KMS-11 (cell line): ENCODE measurements at regions not wholly inside any gene's neighbourhood (a gene's known extent, or its start where the extent isn't known, plus 50 kb on each side); places are given as distances from the start of the nearest gene placed in this dataset.

ENCODE experiments used
- H2AFZ ChIP-seq: fragments of 200-600 bp; sonication (generic); 2 replicates; pipeline ENCODE4 v1.6.1; 2016; ENCODE audit warnings: antibody characterized with exemption, mixed run types, low read depth
- H3K27ac ChIP-seq: fragments of 200-600 bp; sonication (generic); 2 replicates; pipeline ENCODE4 v1.6.1; 2016; ENCODE audit warnings: mild to moderate bottlenecking, mixed run types
- H3K27me3 ChIP-seq: fragments of 200-600 bp; sonication (generic); 2 replicates; pipeline ENCODE4 v1.6.1; 2017; ENCODE audit warnings: mild to moderate bottlenecking, low read depth, mixed run types, moderate library complexity; ENCODE audit not compliant: insufficient read depth
- H3K36me3 ChIP-seq: fragments of 200-600 bp; sonication (generic); 2 replicates; pipeline ENCODE4 v1.6.1; 2017; ENCODE audit warnings: mild to moderate bottlenecking, mixed run types; ENCODE audit not compliant: insufficient read depth
- H3K4me1 ChIP-seq: fragments of 200-600 bp; sonication (generic); 2 replicates; pipeline ENCODE4 v1.6.1; 2016; ENCODE audit warnings: mild to moderate bottlenecking, low read depth, mixed run types; ENCODE audit not compliant: poor library complexity, severe bottlenecking
- H3K4me2 ChIP-seq: fragments of 200-600 bp; sonication (generic); 2 replicates; pipeline ENCODE4 v1.7.0; 2016; ENCODE audit warnings: mild to moderate bottlenecking, mixed run types
- H3K4me3 ChIP-seq: fragments of 200-600 bp; sonication (generic); IDR thresholded peaks from 2 replicates; pipeline ENCODE4 v1.6.1; 2017; ENCODE audit warnings: low read depth, low read length, mixed read lengths; ENCODE audit not compliant: insufficient read depth
- H3K79me2 ChIP-seq: fragments of 200-600 bp; sonication (generic); 2 replicates; pipeline ENCODE4 v1.6.1; 2016; ENCODE audit warnings: low read depth, mixed run types; ENCODE audit not compliant: insufficient read depth
- H3K9ac ChIP-seq: fragments of 200-600 bp; sonication (generic); 2 replicates; pipeline ENCODE4 v1.6.1; 2016; ENCODE audit warnings: mild to moderate bottlenecking, mixed run types
- H4K20me1 ChIP-seq: fragments of 200-600 bp; sonication (generic); 2 replicates; pipeline ENCODE4 v1.6.1; 2016; ENCODE audit warnings: mild to moderate bottlenecking, mixed run types; ENCODE audit not compliant: insufficient read depth
- CTCF ChIP-seq: fragments of 200-600 bp; sonication (generic); conservative IDR thresholded peaks from 2 replicates; pipeline ENCODE4 v1.6.1; 2017; ENCODE audit warnings: low read depth, mild to moderate bottlenecking, antibody characterized with exemption, low read length, moderate library complexity, mixed read lengths

GRCh38 chr9:27985714-27986113 lies 412.4 kb upstream of the C9orf72 start:
- no peak overlapping the region for H3K4me2 ChIP-seq
- no peak overlapping the region for H2AFZ ChIP-seq
- H3K79me2 ChIP-seq: no peaks in the 10 kb centered on the region
- H3K36me3 ChIP-seq: no peaks in the 10 kb centered on the region
- no peaks in the 10 kb centered on the region for H4K20me1 ChIP-seq
- no peak overlapping the region for H3K4me3 ChIP-seq
- no peak for TF ChIP-seq CTCF
- no peaks in the 10 kb centered on the region for H3K27me3 ChIP-seq
- H3K27ac ChIP-seq: no peak overlapping the region
- H3K4me1 ChIP-seq: peaks cover 13% of the 10 kb centered on the region
- H3K9ac ChIP-seq: no peak overlapping the region

DNA sequence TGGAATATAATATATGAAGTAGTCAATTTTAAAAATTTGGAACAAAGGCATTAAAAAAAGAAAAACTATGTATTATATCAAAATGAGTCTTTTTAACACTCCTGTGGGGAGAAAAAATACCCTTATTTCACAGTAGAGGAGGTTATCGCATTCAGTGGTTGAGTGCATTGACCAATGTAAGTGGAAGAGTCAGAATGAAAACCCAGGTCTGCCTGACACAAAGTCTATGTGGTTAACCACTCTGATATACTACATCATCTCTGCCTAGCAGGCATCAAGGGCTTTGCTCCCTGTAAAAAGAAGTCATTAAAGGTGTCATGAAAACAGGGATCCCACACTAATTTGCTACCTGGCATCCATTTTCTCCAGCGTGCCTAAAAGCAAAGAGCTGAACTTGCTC lies 417.2 kb upstream of the C9orf72 start:
- H3K9ac ChIP-seq: no peak overlapping the region
- no peak for TF ChIP-seq CTCF
- H3K79me2 ChIP-seq: no peaks in the 10 kb centered on the region
- H3K27me3 ChIP-seq: no peaks in the 10 kb centered on the region
- no peaks in the 10 kb centered on the region for H4K20me1 ChIP-seq
- H3K36me3 ChIP-seq: no peaks in the 10 kb centered on the region
- peaks cover 17% of the 10 kb centered on the region for H3K4me1 ChIP-seq
- peak overlapping the region; percentile 21 for H3K4me2 ChIP-seq
- no peak overlapping the region for H3K4me3 ChIP-seq
- H2AFZ ChIP-seq: no peak overlapping the region
- no peak overlapping the region for H3K27ac ChIP-seq

DNA sequence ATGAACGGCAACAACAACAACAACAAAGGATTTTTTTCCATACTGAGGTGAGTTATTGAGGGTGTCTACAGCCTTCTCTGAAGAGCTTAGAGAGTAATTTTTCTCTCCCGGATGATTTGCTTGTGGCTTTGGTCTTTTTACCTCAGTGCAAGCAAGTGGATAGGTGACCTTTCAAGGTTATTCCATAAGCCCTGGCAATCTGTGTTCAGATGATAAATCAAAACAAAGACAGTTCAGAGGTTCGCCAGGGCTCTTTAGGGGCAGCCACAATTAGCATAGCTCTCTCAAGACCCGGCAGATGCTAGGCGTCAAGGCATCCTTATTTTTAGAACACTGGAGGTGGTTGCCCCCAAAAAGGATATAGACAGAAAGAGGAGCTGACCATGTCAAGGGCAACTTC lies 417.9 kb upstream of the C9orf72 start:
- H3K9ac ChIP-seq: no peak overlapping the region
- no peak overlapping the region for H2AFZ ChIP-seq
- peak overlapping the region; percentile 21; the same call in 1 of the 2 replicates for H3K4me2 ChIP-seq
- H3K27ac ChIP-seq: no peak overlapping the region
- H3K79me2 ChIP-seq: no peaks in the 10 kb centered on the region
- TF ChIP-seq CTCF: no peak
- no peaks in the 10 kb centered on the region for H4K20me1 ChIP-seq
- H3K36me3 ChIP-seq: no peaks in the 10 kb centered on the region
- H3K4me3 ChIP-seq: no peak overlapping the region
- H3K27me3 ChIP-seq: no peaks in the 10 kb centered on the region
- peaks cover 17% of the 10 kb centered on the region for H3K4me1 ChIP-seq

GRCh38 chr9:28001096-28001495 lies 427.8 kb upstream of the C9orf72 start:
- no peak for TF ChIP-seq CTCF
- H3K4me3 ChIP-seq: no peak overlapping the region
- no peak overlapping the region for H3K9ac ChIP-seq
- H3K4me1 ChIP-seq: no peaks in the 10 kb centered on the region
- H3K27ac ChIP-seq: no peak overlapping the region
- no peak overlapping the region for H3K4me2 ChIP-seq
- H3K36me3 ChIP-seq: no peaks in the 10 kb centered on the region
- no peaks in the 10 kb centered on the region for H3K79me2 ChIP-seq
- H4K20me1 ChIP-seq: no peaks in the 10 kb centered on the region
- H3K27me3 ChIP-seq: no peaks in the 10 kb centered on the region
- no peak overlapping the region for H2AFZ ChIP-seq
